Ramos (cell line): ENCODE measurements at regions not wholly inside any gene's neighbourhood (a gene's known extent, or its start where the extent isn't known, plus 50 kb on each side); places are given as distances from the start of the nearest gene placed in this dataset.
"Not testable (repeated sequence)": the region's sequence is repeated elsewhere in the genome, so short reads cannot be mapped to it uniquely, and the experiment has no call there.

ENCODE experiments used
- in situ Hi-C: fragments of 300-500 bp; cut with MboI; formaldehyde crosslinking; loops from one replicate; pipeline ENCODE4 v1.14.3; 2022; ENCODE audit warnings: low sequenced_read_pairs; ENCODE audit not compliant: unreplicated experiment

- in situ Hi-C loops = no loop called here
Observed at GRCh38 chr14:106216679-106217078, 690.3 kb downstream of the TMEM121 start.

GRCh38 chr14:106218174-106218573, 691.8 kb downstream of the TMEM121 start:
- in situ Hi-C loops = no loop called here

GRCh38 chr14:106222311-106222710, 695.9 kb downstream of the TMEM121 start:
- in situ Hi-C loops = no loop called here

- in situ Hi-C loops = no loop called here
Observed at GRCh38 chr14:106222731-106223130, 696.3 kb downstream of the TMEM121 start.

GRCh38 chr14:106227793-106228192, 701.4 kb downstream of the TMEM121 start:
- in situ Hi-C loops = no loop called here

GRCh38 chr14:106228541-106229158, 702.3 kb downstream of the TMEM121 start:
- in situ Hi-C loops = no loop called here

GRCh38 chr14:106230071-106230470, 703.7 kb downstream of the TMEM121 start:
- in situ Hi-C loops = no loop called here

- in situ Hi-C loops = not testable (repeated sequence)
Observed at GRCh38 chr14:106233191-106233590, 706.8 kb downstream of the TMEM121 start.

- in situ Hi-C loops = not testable (repeated sequence)
Observed at GRCh38 chr14:106234525-106235254, 708.3 kb downstream of the TMEM121 start.

- in situ Hi-C loops = no loop called here
Observed at GRCh38 chr14:106235356-106236159, 709.2 kb downstream of the TMEM121 start.

- in situ Hi-C loops = no loop called here
Observed at GRCh38 chr14:106248321-106249192, 722.2 kb downstream of the TMEM121 start.

GRCh38 chr14:106253995-106254394, 727.6 kb downstream of the TMEM121 start:
- in situ Hi-C loops = not testable (repeated sequence)

- in situ Hi-C loops = not testable (repeated sequence)
Observed at GRCh38 chr14:106257569-106257994, 731.2 kb downstream of the TMEM121 start.

- in situ Hi-C loops = no loop called here
Observed at GRCh38 chr14:106268013-106268727, 741.8 kb downstream of the TMEM121 start.

GRCh38 chr14:106269029-106269428, 742.6 kb downstream of the TMEM121 start:
- in situ Hi-C loops = no loop called here

GRCh38 chr14:106269451-106270204, 743.2 kb downstream of the TMEM121 start:
- in situ Hi-C loops = no loop called here

- in situ Hi-C loops = not testable (repeated sequence)
Observed at GRCh38 chr14:106270476-106271121, 744.2 kb downstream of the TMEM121 start.
